ENCODE measurements at regions not wholly inside any gene's neighbourhood (a gene's known extent, or its start where the extent isn't known, plus 50 kb on each side); places are given as distances from the start of the nearest gene placed in this dataset.
A peak's percentile ranks its signal among the peaks of the same experiment; 100 is the strongest.

DNA sequence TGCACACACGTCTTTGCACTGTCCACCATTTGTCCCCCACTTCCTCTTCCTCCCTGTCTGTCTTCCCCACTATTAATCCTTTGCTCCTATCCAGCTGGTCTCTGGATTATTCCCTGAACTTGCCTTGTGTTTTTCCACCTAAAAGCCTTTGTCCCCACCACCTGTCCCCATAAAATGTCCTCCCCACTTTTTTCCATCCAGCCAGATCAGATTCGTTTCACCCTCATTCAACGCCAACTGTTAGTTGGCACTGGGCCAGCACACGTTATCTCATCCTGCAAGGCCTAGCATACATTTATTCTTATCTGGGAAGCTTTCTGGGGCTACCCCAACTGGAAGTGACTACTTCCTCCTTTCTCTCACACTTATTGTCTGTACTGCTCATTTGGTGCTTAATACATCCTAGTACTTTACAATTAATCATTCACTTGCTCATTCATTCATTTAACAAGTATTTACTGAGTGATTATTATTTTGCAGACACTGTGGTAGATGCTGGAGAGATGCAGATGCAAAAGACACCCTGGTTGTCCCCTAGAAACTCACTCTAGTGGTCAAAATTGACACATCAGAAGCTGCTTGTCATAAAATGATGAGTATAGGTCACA is 96.2 kb downstream of the RASSF10 start:
- peak; percentile 53 for DNase-seq

DNA sequence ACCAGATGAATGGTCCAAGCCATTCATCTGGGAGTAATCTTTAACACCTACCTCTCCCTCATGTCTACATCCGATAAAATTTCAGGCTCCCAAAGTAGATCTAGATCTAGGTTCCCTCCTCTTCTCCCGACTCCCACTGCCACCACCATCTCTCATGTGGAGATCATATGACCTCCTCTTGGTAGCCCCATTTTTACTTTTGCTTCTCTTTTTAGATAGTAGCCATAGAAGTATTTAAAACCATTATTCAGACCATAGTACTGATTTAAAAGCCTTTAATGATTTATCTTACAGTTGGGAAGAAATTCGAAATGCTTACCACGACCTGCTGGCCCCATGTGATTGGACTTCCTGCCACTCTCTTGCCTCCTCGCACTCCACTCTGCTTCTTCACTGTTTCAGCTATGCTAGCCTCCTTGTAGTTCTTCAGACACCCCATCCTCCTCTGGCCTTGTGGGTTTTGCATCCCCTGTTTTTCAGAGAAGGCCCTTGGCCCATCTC is 98.5 kb downstream of the RASSF10 start:
- no peak for DNase-seq

DNA sequence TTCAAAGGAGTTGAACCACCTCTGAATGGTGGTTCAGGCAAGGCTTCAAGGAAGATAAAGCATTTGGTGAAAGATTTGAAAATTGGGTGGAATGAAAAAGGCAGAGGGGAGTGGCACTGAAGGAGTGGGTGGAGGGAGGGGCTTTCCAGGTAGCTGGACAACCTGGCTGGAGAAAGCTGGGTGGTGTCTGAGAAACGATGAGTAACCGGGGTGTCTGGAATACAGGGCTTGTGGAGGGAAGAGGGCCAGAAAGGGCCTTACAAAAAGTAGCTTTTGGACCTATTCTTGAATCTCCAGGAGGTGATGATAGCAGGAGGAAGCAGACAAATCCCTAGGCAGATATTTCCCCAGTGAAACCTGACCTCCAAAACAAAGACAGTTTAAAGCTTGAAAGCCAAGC is 99.3 kb downstream of the RASSF10 start:
- DNase-seq = no peak

- no peak for DNase-seq
Measured at GRCh38 chr11:13109616-13110015, 100.5 kb downstream of the RASSF10 start.

GRCh38 chr11:13110145-13110544 is 101.0 kb downstream of the RASSF10 start:
- DNase-seq = no peak

- no peak for DNase-seq
Measured at GRCh38 chr11:13110929-13111812, 102.1 kb downstream of the RASSF10 start.

- no peak for DNase-seq
Measured at GRCh38 chr11:13111813-13112130, 102.7 kb downstream of the RASSF10 start.

GRCh38 chr11:13114566-13115379 is 105.7 kb downstream of the RASSF10 start:
- DNase-seq = peak; percentile 83

GRCh38 chr11:13115380-13115675 is 106.2 kb downstream of the RASSF10 start:
- DNase-seq = no peak

DNA sequence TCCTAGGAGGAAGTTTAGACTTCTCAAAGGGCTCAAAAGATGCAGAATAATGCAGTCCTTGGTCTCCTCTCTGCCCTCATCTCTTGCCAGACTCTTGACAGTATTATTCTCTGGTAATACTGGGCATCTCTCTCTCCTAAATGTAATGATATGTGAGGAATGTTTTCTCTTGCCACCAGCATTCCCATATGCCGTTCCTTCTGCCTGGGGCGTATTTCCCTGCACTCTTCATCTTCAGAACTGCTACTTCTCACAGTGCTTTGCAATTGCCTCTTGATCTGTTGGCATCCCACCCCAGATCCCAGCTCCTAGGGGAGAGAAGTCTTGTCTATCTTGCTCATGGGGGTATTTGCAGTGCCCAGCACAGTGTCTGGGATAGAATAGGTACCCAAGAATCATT is 107.4 kb downstream of the RASSF10 start:
- DNase-seq = no peak

- DNase-seq = no peak
Measured at GRCh38 chr11:13117344-13117743, 108.2 kb downstream of the RASSF10 start.

DNA sequence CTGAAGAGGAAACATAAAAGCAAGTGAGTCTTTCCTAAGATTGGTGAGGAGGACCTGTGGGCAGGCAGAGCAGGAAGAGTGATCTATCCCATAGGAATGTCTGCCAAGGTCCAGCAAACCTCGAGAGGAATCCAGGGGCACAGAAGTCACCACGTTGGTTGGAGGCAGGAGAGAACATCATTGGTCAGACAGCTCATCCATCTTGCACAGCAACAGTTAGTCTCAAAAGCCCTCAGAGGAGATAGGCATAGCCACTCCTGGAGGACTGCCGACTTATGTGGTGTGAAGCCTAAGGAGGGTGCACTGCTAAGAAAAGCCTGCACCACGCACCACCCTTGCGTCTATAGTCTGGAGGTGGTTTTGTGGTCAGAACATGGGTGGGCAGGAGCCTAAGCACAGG is 109.1 kb downstream of the RASSF10 start:
- no peak for DNase-seq

DNA sequence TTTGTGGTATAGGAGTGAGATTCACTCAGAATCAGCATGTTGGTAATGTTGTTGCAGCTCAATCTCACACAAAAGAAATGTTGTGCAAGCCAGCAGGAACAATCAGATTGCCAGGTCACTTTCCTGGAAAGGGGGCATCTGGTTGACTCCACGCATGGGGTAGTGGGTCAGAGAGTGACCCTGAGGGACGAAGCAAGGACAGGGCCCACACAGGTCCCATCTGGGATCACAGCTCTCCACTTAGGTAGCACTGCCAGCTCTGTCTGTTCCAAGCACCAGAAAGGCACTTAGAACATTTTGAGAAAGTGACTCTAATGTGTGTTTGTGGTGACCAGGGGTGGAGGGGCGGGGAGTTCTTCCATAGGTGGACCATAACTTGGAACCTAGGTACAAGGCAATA is 109.5 kb downstream of the RASSF10 start:
- DNase-seq = no peak

GRCh38 chr11:13119361-13119760 is 110.2 kb downstream of the RASSF10 start:
- no peak for DNase-seq

DNA sequence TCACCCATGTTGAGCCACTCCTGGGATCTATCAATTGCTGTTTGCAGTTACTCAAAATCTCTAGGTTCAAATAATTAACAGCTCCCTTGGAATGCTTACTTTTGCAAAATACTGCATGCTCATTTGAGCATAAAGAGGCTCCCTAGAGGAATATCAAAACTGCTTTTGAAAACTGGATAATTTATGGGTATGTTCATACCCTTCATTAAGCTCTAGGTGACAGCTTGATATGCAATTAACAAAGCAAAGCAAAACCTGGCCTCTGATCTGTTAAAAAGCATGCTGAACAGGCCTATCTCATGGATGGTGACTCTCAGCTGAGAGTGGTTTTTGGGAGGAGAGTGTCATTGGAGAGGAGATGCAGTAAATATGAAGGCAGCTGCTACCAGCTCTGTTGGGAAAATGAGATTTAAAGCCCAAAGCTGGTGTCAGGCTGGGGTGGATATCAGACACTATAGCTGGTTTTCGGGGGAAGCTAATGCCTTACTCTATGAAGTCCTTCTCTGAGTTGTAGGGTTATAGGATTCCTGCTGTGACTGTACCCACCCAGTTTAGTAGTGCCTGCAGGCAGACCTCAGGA is 110.9 kb downstream of the RASSF10 start:
- DNase-seq = no peak

GRCh38 chr11:13120691-13121090 is 111.6 kb downstream of the RASSF10 start:
- DNase-seq = no peak

GRCh38 chr11:13126430-13126829 is 117.3 kb downstream of the RASSF10 start:
- peak; percentile 92 for DNase-seq

DNA sequence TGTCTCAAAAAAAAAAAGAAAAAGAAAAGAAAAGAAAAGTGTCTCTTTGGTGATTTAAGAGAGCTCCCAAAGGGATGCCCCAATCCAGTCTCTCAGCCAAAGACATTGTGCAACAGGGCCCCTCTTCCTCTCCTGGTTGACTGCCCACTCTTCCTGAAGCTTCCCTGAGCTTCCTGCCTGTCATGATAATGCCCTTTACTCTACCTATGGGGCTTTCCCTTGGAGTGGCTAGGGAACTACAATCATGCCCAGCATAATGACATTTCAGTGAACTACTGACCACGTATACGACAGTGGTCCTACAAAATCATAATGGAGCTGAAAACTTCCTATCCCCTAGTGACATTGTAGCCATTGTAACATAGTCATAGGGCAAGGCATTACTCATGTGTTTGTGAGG is 118.0 kb downstream of the RASSF10 start:
- DNase-seq = no peak

DNA sequence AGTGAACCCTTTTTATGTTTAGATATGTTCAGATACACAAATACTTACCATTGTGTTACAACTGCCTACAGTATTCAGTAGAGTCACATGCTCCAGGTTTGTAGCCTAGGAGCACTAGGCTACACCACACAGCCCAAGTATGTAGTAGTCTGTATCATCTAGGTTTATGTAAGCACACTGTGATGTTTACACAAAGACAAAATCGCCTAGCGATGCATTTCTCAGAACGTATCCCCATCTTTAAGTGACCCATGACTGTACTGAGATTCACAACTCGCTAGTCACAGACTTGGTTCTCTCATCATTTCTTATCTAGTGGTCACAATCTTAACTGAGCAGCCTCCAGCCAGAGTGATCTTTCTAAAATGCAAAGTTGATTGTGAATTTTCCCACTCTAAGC is 119.2 kb downstream of the RASSF10 start:
- DNase-seq = no peak

DNA sequence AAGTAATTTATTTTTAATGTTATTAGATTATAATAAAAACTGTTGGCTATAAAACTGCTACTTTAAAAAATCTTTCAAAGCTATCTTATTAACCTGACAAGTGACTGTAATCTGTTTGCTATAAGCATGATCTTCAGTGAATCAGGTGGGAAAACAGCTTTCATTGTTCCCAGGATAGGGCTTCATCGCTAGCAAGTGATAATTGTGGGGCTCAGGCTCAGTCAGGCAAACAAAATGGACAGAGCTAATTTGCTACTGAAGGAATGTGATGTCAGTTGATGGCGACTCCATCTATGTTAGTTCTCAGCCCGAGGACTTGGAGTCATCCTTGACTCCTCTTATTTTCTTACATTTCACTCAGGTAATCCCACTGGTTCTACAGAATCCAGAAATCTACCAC is 125.0 kb downstream of the RASSF10 start:
- DNase-seq = no peak

- DNase-seq = no peak
Measured at GRCh38 chr11:13134886-13135285, 125.8 kb downstream of the RASSF10 start.

GRCh38 chr11:13135385-13136271 is 126.5 kb downstream of the RASSF10 start:
- DNase-seq = peak; percentile 93

GRCh38 chr11:13136272-13136596 is 127.1 kb downstream of the RASSF10 start:
- no peak for DNase-seq

Data from NCI-H2029 treated with DMSO at 0.1 percent for 48 hours (cell line).